WTC11 (cell line): ENCODE measurements at regions not wholly inside any gene's neighbourhood (a gene's known extent, or its start where the extent isn't known, plus 50 kb on each side); places are given as distances from the start of the nearest gene placed in this dataset.

Experiments
- ATAC-seq: fragments of 200-7000 bp; cut with Tn5 transposase; 2 replicates; pipeline ENCODE4 v1.10.0; 2021; ENCODE audit warnings: mild to moderate bottlenecking, moderate library complexity
- CTCF ChIA-PET: fragments of 300-600 bp; sonication (Branson Sonifier 250); formaldehyde crosslinking; loops from one replicate; lab custom pipeline; 2021; ENCODE audit warnings: antibody characterized with exemption; lab: Charles Lee
- POLR2A ChIA-PET: fragments of 350-600 bp; sonication (Branson Sonifier 250); formaldehyde crosslinking; loops from one replicate; lab custom pipeline; 2021; ENCODE audit warnings: antibody characterized with exemption; lab: Charles Lee
- DNase-seq: peaks from one replicate; pipeline ENCODE4 v3.0.0; 2021; ENCODE audit warnings: low spot score
- H3K27ac Mint-ChIP-seq: 2 replicates; pipeline ENCODE4 v1.8.0; 2021; ENCODE audit warnings: mixed read lengths
- H3K27me3 Mint-ChIP-seq: 2 replicates; pipeline ENCODE4 v1.8.0; 2021; ENCODE audit warnings: low read depth, mild to moderate bottlenecking, moderate library complexity, mixed read lengths
- H3K36me3 Mint-ChIP-seq: 2 replicates; pipeline ENCODE4 v1.8.0; 2021; ENCODE audit warnings: mixed read lengths
- H3K4me1 Mint-ChIP-seq: 2 replicates; pipeline ENCODE4 v1.8.0; 2022; ENCODE audit warnings: mixed read lengths
- H3K4me3 Mint-ChIP-seq: 2 replicates; pipeline ENCODE4 v1.8.0; 2021; ENCODE audit warnings: mild to moderate bottlenecking, moderate library complexity, mixed read lengths
- H3K9me3 Mint-ChIP-seq: 2 replicates; pipeline ENCODE4 v1.8.0; 2021; ENCODE audit warnings: mixed read lengths
- E2F4 ChIP-seq: sonication (generic); formaldehyde crosslinking; IDR thresholded peaks from 2 replicates; pipeline ENCODE4 v1.8.1; 2022; ENCODE audit warnings: low read depth, mild to moderate bottlenecking, moderate library complexity, missing genetic modification reagents, borderline replicate concordance
- FOXJ3 ChIP-seq: sonication (generic); formaldehyde crosslinking; IDR thresholded peaks from 2 replicates; pipeline ENCODE4 v1.9.0; 2021; ENCODE audit warnings: missing genetic modification reagents, mild to moderate bottlenecking, borderline replicate concordance
- FOXP4 ChIP-seq: sonication (generic); formaldehyde crosslinking; IDR thresholded peaks from 2 replicates; pipeline ENCODE4 v1.8.0; 2022; ENCODE audit warnings: mild to moderate bottlenecking, missing genetic modification reagents
- HMGA2 ChIP-seq: fragments of 250-450 bp; sonication (Bioruptor Pico); IDR thresholded peaks from 2 replicates; pipeline ENCODE4 v1.4.0; 2021; ENCODE audit warnings: mild to moderate bottlenecking, moderate library complexity
- TEAD4 ChIP-seq: sonication (generic); formaldehyde crosslinking; IDR thresholded peaks from 2 replicates; pipeline ENCODE4 v1.8.0; 2022; ENCODE audit warnings: mild to moderate bottlenecking, missing genetic modification reagents
- ZBTB43 ChIP-seq: sonication (generic); formaldehyde crosslinking; IDR thresholded peaks from 2 replicates; pipeline ENCODE4 v1.8.1; 2023; ENCODE audit warnings: mild to moderate bottlenecking, missing genetic modification reagents
- ZNF219 ChIP-seq: sonication (generic); formaldehyde crosslinking; IDR thresholded peaks from 2 replicates; pipeline ENCODE4 v1.8.0; 2023; ENCODE audit warnings: missing genetic modification reagents, mild to moderate bottlenecking, borderline replicate concordance
- ZNF263 ChIP-seq: sonication (generic); formaldehyde crosslinking; IDR thresholded peaks from 2 replicates; pipeline ENCODE4 v1.8.1; 2022; ENCODE audit warnings: low read depth, mild to moderate bottlenecking, moderate library complexity, missing genetic modification reagents
- ZNF425 ChIP-seq: fragments of 250-450 bp; sonication (Bioruptor Pico); conservative IDR thresholded peaks from 2 replicates; pipeline ENCODE4 v1.9.0; 2021; ENCODE audit warnings: mild to moderate bottlenecking

- Mint-ChIP-seq H3K4me1 (peaks cover 3% of the 10 kb centered on the region; the same call in 1 of the 2 replicates), H3K27me3 (no peaks in the 10 kb centered on the region), H3K36me3 (no peaks in the 10 kb centered on the region)
- ChIA-PET POLR2A (no interaction called here), CTCF (no interaction called here)
- no peak for DNase-seq
- no peak for TF ChIP-seq E2F4 (CRISPR knock-in tag)
- TF ChIP-seq, all 79 proteins: peak for 0
- Mint-ChIP-seq H3K9me3 (0 out of 2 replicates have a peak, but pooled peaks cover 4% of the 10 kb centered on the region), H3K4me3 (no peak overlapping the region), H3K27ac (no peak overlapping the region)
- no peak for ATAC-seq
These were observed 143.6 kb upstream of the SLC28A3 start for GRCh38 chr9:84484172-84484571.

GRCh38 chr9:84485539-84485938 lies 145.0 kb upstream of the SLC28A3 start:
- no peaks in the 10 kb centered on the region for H3K36me3 Mint-ChIP-seq
- CTCF ChIA-PET = no interaction called here

GRCh38 chr9:84486663-84487062 lies 146.1 kb upstream of the SLC28A3 start:
- H3K4me1 Mint-ChIP-seq = peaks cover 3% of the 10 kb centered on the region; the same call in 1 of the 2 replicates
- no peak for TF ChIP-seq ZNF425 (CRISPR knock-in tag)
- TF ChIP-seq FOXP4 (CRISPR knock-in tag) = no peak
- no peak for TF ChIP-seq ZNF263 (CRISPR knock-in tag)
- ChIA-PET POLR2A (interaction anchor here (0.6 kb wide), 1 partner anchor 17 kb away, joined by 3 read pairs; no protein-coding TSS in a partner anchor), CTCF (no interaction called here)
- H3K27ac Mint-ChIP-seq = no peak overlapping the region
- H3K9me3 Mint-ChIP-seq = 0 out of 2 replicates have a peak, but pooled peaks cover 4% of the 10 kb centered on the region
- H3K36me3 Mint-ChIP-seq = no peaks in the 10 kb centered on the region
- no peak for ATAC-seq
- DNase-seq = no peak
- H3K27me3 Mint-ChIP-seq = no peaks in the 10 kb centered on the region
- no peak overlapping the region for H3K4me3 Mint-ChIP-seq

More at GRCh38 chr9:84485539-84485938, 145.0 kb upstream of the SLC28A3 start:
- Mint-ChIP-seq H3K27ac (no peak overlapping the region), H3K9me3 (0 out of 2 replicates have a peak, but pooled peaks cover 4% of the 10 kb centered on the region), H3K27me3 (no peaks in the 10 kb centered on the region), H3K4me3 (no peak overlapping the region), H3K4me1 (peaks cover 3% of the 10 kb centered on the region; the same call in 1 of the 2 replicates)
- ATAC-seq (no peak), DNase-seq (no peak)
- POLR2A ChIA-PET = no interaction called here
- no peak for TF ChIP-seq HMGA2 (CRISPR knock-in tag)
- TF ChIP-seq TEAD4 (CRISPR knock-in tag) = no peak
- no peak for TF ChIP-seq ZBTB43 (CRISPR knock-in tag)

GRCh38 chr9:84490206-84490841 lies 149.8 kb upstream of the SLC28A3 start:
- ATAC-seq (no peak), DNase-seq (no peak)
- Mint-ChIP-seq H3K9me3 (0 out of 2 replicates have a peak, but pooled peaks cover 4% of the 10 kb centered on the region), H3K4me3 (no peak overlapping the region), H3K27ac (no peak overlapping the region), H3K36me3 (no peaks in the 10 kb centered on the region), H3K27me3 (no peaks in the 10 kb centered on the region), H3K4me1 (peaks cover 12% of the 10 kb centered on the region)
- TF ChIP-seq ZNF219 (CRISPR knock-in tag) (no peak), FOXJ3 (CRISPR knock-in tag) (no peak)
- POLR2A ChIA-PET = interaction anchor here (0.7 kb wide), 1 partner anchor 437 kb away, joined by 3 read pairs; no protein-coding TSS in a partner anchor
- CTCF ChIA-PET = interaction anchor here (0.6 kb wide), 1 partner anchor 85 kb away, joined by 3 read pairs; no protein-coding TSS in a partner anchor
